DOHH2 (cell line): ENCODE measurements at regions not wholly inside any gene's neighbourhood (a gene's known extent, or its start where the extent isn't known, plus 50 kb on each side); places are given as distances from the start of the nearest gene placed in this dataset.

Experiments used
- EZH2phosphoT487 ChIP-seq: fragments of 200-600 bp; sonication (generic); IDR thresholded peaks from 2 replicates; pipeline ENCODE4 v1.6.1; 2017; ENCODE audit warnings: borderline replicate concordance, mild to moderate bottlenecking, antibody characterized with exemption, low read length, moderate library complexity, mixed read lengths
- TF ChIP-seq, protein P1 (sequence below): fragments of 200-600 bp; sonication (generic); IDR thresholded peaks from one replicate; pipeline ENCODE4 v1.5.1; 2014; ENCODE audit warnings: antibody characterized with exemption, mild to moderate bottlenecking, low read depth, low read length; ENCODE audit not compliant: poor library complexity, severe bottlenecking

DNA sequence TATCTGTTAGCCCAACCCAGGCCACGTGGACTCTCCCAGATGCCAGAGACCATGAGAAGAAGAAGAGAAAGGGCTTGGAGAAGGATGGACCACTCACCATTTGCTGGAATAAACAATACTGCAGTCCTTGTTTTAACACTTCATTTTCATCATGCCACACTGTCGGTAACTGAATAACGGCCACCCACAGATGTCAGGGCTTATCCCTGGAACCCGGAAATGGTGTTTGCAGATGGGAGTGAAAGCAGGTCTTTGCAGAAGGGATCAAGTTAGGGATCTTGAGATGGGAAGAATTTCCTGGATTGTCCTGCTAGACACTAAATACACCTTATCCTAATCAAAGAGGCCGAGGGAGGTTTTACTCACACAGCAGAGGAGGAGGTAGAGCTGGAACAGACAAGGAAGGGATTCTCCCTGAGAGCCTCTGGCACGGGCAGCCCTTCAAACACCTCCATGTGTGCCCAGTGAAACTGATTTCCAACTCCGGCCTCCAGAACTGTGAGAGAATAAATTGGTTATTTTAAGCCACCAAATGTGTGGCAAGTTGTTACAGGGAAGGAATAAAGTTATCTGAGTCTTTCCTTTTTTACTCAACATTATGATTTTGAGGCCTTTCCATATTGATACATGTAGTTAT lies 56.3 kb upstream of the SFMBT2 start:
- TF ChIP-seq, protein P1, sequence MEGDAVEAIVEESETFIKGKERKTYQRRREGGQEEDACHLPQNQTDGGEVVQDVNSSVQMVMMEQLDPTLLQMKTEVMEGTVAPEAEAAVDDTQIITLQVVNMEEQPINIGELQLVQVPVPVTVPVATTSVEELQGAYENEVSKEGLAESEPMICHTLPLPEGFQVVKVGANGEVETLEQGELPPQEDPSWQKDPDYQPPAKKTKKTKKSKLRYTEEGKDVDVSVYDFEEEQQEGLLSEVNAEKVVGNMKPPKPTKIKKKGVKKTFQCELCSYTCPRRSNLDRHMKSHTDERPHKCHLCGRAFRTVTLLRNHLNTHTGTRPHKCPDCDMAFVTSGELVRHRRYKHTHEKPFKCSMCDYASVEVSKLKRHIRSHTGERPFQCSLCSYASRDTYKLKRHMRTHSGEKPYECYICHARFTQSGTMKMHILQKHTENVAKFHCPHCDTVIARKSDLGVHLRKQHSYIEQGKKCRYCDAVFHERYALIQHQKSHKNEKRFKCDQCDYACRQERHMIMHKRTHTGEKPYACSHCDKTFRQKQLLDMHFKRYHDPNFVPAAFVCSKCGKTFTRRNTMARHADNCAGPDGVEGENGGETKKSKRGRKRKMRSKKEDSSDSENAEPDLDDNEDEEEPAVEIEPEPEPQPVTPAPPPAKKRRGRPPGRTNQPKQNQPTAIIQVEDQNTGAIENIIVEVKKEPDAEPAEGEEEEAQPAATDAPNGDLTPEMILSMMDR = no peak
- no peak for TF ChIP-seq EZH2phosphoT487
